ENCODE measurements at regions not wholly inside any gene's neighbourhood (a gene's known extent, or its start where the extent isn't known, plus 50 kb on each side); places are given as distances from the start of the nearest gene placed in this dataset.

DNA sequence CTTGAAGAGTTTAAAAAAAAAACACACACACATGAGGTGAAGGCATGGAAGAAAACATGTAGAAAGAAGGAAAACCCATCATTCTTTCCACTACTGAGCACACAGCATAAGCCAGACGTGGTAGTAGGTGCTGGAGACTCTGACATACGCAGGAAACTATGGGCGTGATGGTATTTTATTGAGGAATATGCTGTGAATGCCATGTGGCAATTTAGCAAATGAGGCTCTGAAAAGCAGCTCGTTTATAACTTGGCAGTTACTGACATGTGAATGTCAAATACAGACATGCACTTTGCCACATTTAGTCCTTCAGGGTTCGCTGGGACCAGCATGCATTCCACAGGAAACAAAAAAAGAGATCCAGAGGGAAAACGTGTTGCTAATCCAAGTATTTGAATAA lies 74.3 kb upstream of the IFNAR2 start:
- DNase-seq (ENCODE audit: low read depth, low spot score) = no peak

DNA sequence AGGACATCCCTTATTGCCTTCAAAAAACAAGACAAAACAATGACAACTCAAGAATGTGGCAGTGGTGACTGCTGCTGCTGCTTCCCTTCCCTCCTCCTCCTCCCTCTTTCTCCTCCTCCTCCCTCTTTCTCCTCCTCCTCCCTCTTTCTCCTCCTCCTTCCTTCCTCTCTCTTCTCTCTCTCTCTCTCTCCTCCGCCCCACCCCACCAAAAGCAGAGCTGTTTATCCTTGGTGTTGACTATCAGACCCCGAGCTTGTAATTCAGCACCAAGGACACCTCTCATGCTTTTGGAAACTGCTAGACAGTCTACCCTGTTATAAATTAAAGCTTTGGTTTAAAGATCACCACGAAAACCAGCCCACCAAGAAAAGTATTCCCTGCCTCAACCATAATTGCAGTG lies 72.4 kb upstream of the IFNAR2 start:
- DNase-seq (ENCODE audit: low read depth, low spot score) = no peak

DNA sequence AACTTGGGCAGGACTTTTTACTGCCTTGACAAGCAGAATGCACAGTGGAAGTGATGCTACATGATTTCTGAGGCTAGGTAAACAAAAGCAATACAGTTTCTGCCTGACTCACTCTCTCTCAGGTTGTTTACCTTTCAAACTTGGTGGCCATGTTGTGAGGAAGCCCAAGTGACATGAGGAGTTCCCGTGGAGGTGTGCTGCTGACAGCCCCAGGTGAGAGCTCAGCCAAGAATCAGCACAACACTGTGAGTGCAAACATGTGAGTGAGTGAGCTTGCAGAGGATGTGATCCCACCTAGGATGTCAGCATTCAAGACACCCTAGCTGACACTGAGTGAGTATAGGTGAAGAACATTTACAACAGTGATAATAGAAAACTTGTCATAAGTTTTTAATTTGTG lies 71.1 kb upstream of the IFNAR2 start:
- DNase-seq (ENCODE audit: low read depth, low spot score) = no peak

DNA sequence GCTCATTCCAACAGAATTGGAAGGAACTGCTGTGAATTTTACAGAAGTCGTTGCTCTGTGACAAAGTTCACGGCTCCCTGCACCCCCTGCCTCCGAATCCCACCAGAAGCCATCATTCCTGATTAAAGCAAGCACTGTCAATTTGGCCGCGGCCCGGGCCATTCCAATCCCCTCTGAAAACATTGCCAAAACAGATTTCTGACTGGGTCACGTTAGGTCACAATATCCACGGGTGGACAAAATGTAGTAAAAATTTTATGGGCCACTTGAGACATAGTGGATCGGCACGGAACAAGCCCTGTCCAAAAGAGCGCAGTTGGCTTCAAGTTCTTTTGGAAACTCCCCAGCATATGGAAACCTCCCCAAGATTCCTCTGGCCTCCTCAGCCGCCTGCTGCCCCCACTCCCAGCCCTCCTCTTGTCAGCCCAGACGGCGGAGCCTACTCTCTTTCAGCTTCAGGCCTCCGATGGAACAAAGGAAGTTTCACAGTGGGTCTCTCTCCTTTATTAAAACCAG lies 67.2 kb upstream of the IFNAR2 start:
- DNase-seq (ENCODE audit: low read depth, low spot score) = no peak

DNA sequence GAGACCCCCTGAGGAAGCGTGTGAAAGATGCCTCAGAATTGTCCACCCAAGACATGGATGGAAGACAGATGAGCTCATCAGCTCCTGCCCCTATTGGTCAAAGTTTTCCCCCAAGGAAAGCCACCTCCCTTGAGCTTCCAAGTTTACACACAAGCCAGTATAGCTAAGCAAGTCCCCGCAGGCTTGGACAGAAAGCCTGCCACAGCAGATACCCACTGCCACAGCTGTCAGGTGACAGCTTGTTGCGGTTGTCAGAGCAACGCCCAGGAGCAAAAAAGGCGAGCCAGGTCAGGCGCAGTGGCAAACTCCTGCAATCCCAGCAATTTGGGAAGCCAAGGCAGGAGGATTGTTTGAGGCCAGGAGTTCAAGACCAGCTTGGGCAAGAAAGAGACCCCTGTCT lies 60.9 kb upstream of the IFNAR2 start:
- no peak for DNase-seq (ENCODE audit: low read depth, low spot score)

DNA sequence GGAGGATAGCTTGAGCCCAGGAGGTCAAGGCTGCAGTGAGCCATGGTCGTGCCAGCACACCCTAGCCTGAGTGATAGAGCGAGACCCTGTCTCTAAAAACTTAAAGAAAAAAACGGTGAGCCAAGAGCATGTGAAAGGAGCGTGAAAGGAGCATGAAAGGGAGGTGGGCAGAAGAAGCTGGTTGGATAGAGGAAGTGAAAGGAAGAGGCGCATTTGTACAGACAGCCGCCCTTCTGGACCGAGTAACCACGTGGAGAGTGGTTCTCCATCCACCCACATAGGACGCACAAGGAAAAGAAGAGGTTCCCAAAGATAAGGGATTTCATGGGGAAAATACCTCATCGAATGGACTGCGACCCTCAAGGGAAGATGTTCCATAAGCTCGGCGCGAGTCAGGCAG lies 60.4 kb upstream of the IFNAR2 start:
- no peak for DNase-seq (ENCODE audit: low read depth, low spot score)

DNA sequence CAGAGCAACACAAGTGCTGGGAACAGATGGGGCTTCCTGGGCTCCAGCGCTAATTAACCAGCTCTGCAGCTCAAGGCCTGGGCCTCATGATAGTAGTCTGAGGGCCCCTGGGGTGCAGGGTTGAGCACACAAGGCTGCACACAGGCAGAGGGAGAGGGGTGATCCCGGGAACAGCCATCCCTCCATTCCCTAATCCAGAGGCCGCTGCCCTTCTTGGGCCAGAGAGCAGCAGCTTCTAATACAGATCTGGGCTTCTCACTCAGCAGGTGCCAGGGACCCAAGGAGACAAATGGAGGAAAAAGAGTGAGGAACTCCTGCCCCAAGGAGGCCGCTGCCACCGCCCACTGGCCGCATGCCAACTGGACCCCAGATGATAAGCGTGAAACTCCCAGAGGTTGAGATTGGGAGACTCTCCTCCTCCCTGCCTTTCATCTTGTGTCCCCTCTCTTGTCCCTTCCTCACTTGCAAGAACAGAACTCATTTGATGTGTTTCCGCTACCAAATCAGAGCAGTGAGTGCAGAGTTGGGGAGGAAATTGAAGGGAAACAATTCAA lies 58.0 kb upstream of the IFNAR2 start:
- DNase-seq (ENCODE audit: low read depth, low spot score) = no peak

DNA sequence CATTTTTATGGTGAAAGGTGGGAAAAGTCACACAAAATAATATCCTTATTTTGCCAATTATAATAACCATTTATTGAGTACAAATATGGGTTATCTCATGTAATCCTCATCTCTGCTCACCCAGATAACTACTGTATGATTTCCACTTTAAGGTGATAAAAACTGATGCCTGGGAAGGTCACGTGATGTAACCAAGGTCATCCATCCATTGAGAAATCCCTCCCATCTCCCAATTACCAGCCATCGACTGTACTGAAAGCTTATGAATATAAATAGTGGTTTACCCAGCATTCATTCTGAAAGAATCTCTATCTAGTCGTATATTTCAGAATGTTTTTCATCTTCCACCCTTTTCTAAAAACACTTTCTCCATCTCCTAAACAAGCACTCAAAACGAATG lies 55.0 kb upstream of the IFNAR2 start:
- no peak for DNase-seq (ENCODE audit: low read depth, low spot score)

Measured in activated CD4-positive, CD25-positive, alpha-beta regulatory T cell treated with anti-CD3 and anti-CD28 coated beads, Interleukin-2, amount 50 U/mL, for 16 hours (primary cell).